HCT116 (cell line): ENCODE measurements at regions not wholly inside any gene's neighbourhood (a gene's known extent, or its start where the extent isn't known, plus 50 kb on each side); places are given as distances from the start of the nearest gene placed in this dataset.

Experiments used
- ATF3 ChIP-seq: IDR thresholded peaks from 2 replicates; pipeline ENCODE4 v1.6.1; 2012
- CEBPB ChIP-seq: IDR thresholded peaks from 2 replicates; pipeline ENCODE4 v1.6.1; 2012; ENCODE audit warnings: low read depth
- CTCF ChIP-seq, 3 experiments: fragments of 200-600 bp in 1 of 3; sonication (generic) in 1 of 3; IDR thresholded peaks in 2 of 3; conservative IDR thresholded peaks in 1 of 3; 2 replicates each; pipeline ENCODE4 v1.5.1; 2012 to 2017; ENCODE audit warnings: low read depth in 2 of 3, low read length in 2 of 3, antibody characterized with exemption in 1 of 3, borderline replicate concordance in 1 of 3, control low read depth in 1 of 3, mild to moderate bottlenecking in 1 of 3, mixed read lengths in 1 of 3, mixed run types in 1 of 3, moderate library complexity in 1 of 3; ENCODE audit not compliant: insufficient read depth in 1 of 3
- EZH2 ChIP-seq: fragments of 200-600 bp; sonication (generic); IDR thresholded peaks from 2 replicates; pipeline ENCODE4 v1.6.1; 2017; ENCODE audit warnings: antibody characterized with exemption, mixed run types
- EZH2phosphoT487 ChIP-seq: fragments of 200-600 bp; IDR thresholded peaks from 2 replicates; pipeline ENCODE4 v1.6.1; 2018; ENCODE audit warnings: antibody characterized with exemption, borderline replicate concordance
- JUND ChIP-seq: IDR thresholded peaks from 2 replicates; pipeline ENCODE4 v1.6.1; 2012
- POLR2A ChIP-seq: IDR thresholded peaks from 2 replicates; pipeline ENCODE4 v1.7.0; 2011; ENCODE audit warnings: borderline replicate concordance; ENCODE audit not compliant: insufficient read depth, insufficient read length; ENCODE audit errors: extremely low read depth
- RAD21 ChIP-seq: IDR thresholded peaks from 2 replicates; pipeline ENCODE4 v1.6.1; 2012; ENCODE audit warnings: low read depth, mild to moderate bottlenecking
- SP1 ChIP-seq: IDR thresholded peaks from 2 replicates; pipeline ENCODE4 v1.6.1; 2012; ENCODE audit warnings: low read depth
- TCF7L2 ChIP-seq: IDR thresholded peaks from 2 replicates; pipeline ENCODE4 v1.7.0; 2011; ENCODE audit warnings: borderline replicate concordance, inconsistent platforms; ENCODE audit not compliant: insufficient read depth, insufficient read length; ENCODE audit errors: extremely low read depth
- YY1 ChIP-seq: IDR thresholded peaks from 2 replicates; pipeline ENCODE4 v1.6.1; 2011; ENCODE audit warnings: low read length, low read depth, moderate library complexity, mild to moderate bottlenecking; ENCODE audit not compliant: insufficient replicate concordance; ENCODE audit errors: extremely low read depth
- ZFX ChIP-seq: fragments of 450-650 bp; IDR thresholded peaks from 2 replicates; pipeline ENCODE4 v1.6.1; 2017
- ZNF274 ChIP-seq: fragments of 200-500 bp; sonication (Bioruptor generic); IDR thresholded peaks from 2 replicates; pipeline ENCODE4 v1.6.1; 2014; ENCODE audit warnings: mild to moderate bottlenecking, low read depth, low read length, inconsistent platforms

- TF ChIP-seq CTCF (IDR thresholded peaks at IDR 0.05 in 2 of 3, conservative IDR thresholded peaks at IDR 0.05 in 1 of 3; ENCODE audit: borderline replicate concordance in 1 of 3, insufficient read depth in 1 of 3, low read depth in 2 of 3, low read length in 2 of 3) (no peak), TCF7L2 (no peak), JUND (no peak), CEBPB (no peak), RAD21 (no peak), ATF3 (no peak), EZH2phosphoT487 (no peak), SP1 (no peak), POLR2A (no peak), EZH2 (no peak), ZNF274 (no peak), ZFX (no peak), YY1 (no peak)
Observed at GRCh38 chr1:79716447-79716846, 709.9 kb upstream of the ADGRL4 start.
